ENCODE measurements at regions not wholly inside any gene's neighbourhood (a gene's known extent, or its start where the extent isn't known, plus 50 kb on each side); places are given as distances from the start of the nearest gene placed in this dataset.

DNA sequence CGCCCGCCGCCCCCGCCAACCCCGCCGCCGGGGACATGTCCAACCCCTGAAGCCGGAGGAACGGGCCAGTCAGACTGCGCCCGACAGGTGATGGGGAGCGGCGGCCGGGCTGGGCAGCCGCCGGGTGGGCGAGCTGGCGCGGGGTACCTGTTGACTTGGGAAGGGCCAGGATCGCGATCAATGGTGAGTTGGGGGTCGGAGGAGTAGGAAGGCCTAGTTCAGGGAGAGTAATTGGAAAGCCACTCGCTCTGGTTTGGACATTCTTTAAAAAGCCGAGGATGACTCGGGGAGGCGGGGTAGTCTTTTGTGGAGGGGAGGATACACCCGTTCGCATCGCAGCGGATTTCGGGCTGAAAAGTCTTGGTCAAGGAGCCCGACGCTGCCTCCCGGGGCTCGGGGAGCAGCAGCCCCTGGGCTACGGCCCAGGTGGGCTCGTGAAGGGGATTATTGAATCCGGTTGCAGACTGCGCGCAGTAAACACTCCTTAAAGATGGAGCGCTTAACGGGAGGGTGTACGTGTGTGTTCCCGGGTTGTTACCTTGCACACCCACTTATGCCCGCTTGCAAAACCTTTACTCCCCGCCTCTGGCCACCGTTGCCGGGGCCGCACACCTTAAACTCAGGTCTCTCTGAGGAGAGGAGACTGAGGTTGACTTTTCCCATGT is 123.8 kb downstream of the GOSR1 start:
- TF ChIP-seq GABPA (IDR thresholded peaks at IDR 0.05; ENCODE audit: low read depth) = no peak
- TF ChIP-seq, protein P1, sequence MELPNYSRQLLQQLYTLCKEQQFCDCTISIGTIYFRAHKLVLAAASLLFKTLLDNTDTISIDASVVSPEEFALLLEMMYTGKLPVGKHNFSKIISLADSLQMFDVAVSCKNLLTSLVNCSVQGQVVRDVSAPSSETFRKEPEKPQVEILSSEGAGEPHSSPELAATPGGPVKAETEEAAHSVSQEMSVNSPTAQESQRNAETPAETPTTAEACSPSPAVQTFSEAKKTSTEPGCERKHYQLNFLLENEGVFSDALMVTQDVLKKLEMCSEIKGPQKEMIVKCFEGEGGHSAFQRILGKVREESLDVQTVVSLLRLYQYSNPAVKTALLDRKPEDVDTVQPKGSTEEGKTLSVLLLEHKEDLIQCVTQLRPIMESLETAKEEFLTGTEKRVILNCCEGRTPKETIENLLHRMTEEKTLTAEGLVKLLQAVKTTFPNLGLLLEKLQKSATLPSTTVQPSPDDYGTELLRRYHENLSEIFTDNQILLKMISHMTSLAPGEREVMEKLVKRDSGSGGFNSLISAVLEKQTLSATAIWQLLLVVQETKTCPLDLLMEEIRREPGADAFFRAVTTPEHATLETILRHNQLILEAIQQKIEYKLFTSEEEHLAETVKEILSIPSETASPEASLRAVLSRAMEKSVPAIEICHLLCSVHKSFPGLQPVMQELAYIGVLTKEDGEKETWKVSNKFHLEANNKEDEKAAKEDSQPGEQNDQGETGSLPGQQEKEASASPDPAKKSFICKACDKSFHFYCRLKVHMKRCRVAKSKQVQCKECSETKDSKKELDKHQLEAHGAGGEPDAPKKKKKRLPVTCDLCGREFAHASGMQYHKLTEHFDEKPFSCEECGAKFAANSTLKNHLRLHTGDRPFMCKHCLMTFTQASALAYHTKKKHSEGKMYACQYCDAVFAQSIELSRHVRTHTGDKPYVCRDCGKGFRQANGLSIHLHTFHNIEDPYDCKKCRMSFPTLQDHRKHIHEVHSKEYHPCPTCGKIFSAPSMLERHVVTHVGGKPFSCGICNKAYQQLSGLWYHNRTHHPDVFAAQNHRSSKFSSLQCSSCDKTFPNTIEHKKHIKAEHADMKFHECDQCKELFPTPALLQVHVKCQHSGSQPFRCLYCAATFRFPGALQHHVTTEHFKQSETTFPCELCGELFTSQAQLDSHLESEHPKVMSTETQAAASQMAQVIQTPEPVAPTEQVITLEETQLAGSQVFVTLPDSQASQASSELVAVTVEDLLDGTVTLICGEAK (IDR thresholded peaks at IDR 0.05; ENCODE audit: borderline replicate concordance) = no peak
- TF ChIP-seq ZZZ3 (IDR thresholded peaks at IDR 0.05; ENCODE audit: control insufficient read depth, insufficient read length, low read depth) = no peak

All from GM12878 (cell line).